WTC11 (cell line): ENCODE measurements at regions not wholly inside any gene's neighbourhood (a gene's known extent, or its start where the extent isn't known, plus 50 kb on each side); places are given as distances from the start of the nearest gene placed in this dataset.

Source experiments
- ATAC-seq: fragments of 200-7000 bp; cut with Tn5 transposase; 2 replicates; pipeline ENCODE4 v1.10.0; 2021; ENCODE audit warnings: mild to moderate bottlenecking, moderate library complexity
- CTCF ChIA-PET: fragments of 300-600 bp; sonication (Branson Sonifier 250); formaldehyde crosslinking; loops from one replicate; lab custom pipeline; 2021; ENCODE audit warnings: antibody characterized with exemption; lab: Charles Lee
- POLR2A ChIA-PET: fragments of 350-600 bp; sonication (Branson Sonifier 250); formaldehyde crosslinking; loops from one replicate; lab custom pipeline; 2021; ENCODE audit warnings: antibody characterized with exemption; lab: Charles Lee
- DNase-seq: peaks from one replicate; pipeline ENCODE4 v3.0.0; 2021; ENCODE audit warnings: low spot score
- H3K27ac Mint-ChIP-seq: 2 replicates; pipeline ENCODE4 v1.8.0; 2021; ENCODE audit warnings: mixed read lengths
- H3K27me3 Mint-ChIP-seq: 2 replicates; pipeline ENCODE4 v1.8.0; 2021; ENCODE audit warnings: low read depth, mild to moderate bottlenecking, moderate library complexity, mixed read lengths
- H3K36me3 Mint-ChIP-seq: 2 replicates; pipeline ENCODE4 v1.8.0; 2021; ENCODE audit warnings: mixed read lengths
- H3K4me1 Mint-ChIP-seq: 2 replicates; pipeline ENCODE4 v1.8.0; 2022; ENCODE audit warnings: mixed read lengths
- H3K4me3 Mint-ChIP-seq: 2 replicates; pipeline ENCODE4 v1.8.0; 2021; ENCODE audit warnings: mild to moderate bottlenecking, moderate library complexity, mixed read lengths
- H3K9me3 Mint-ChIP-seq: 2 replicates; pipeline ENCODE4 v1.8.0; 2021; ENCODE audit warnings: mixed read lengths
- ARID4B ChIP-seq: sonication (generic); formaldehyde crosslinking; IDR thresholded peaks from 2 replicates; pipeline ENCODE4 v1.8.0; 2023; ENCODE audit warnings: missing genetic modification reagents, mild to moderate bottlenecking, borderline replicate concordance
- IRF2 ChIP-seq: sonication (generic); formaldehyde crosslinking; IDR thresholded peaks from 2 replicates; pipeline ENCODE4 v1.8.0; 2022; ENCODE audit warnings: low read depth, missing genetic modification reagents, borderline replicate concordance
- JAZF1 ChIP-seq: fragments of 250-450 bp; sonication (Bioruptor Pico); IDR thresholded peaks from 2 replicates; pipeline ENCODE4 v1.9.0; 2021; ENCODE audit warnings: moderate library complexity, mild to moderate bottlenecking, inconsistent platforms
- MAX ChIP-seq: sonication (generic); formaldehyde crosslinking; IDR thresholded peaks from 2 replicates; pipeline ENCODE4 v1.8.0; 2022; ENCODE audit warnings: mild to moderate bottlenecking, missing genetic modification reagents
- MYBL2 ChIP-seq: sonication (generic); formaldehyde crosslinking; IDR thresholded peaks from 2 replicates; pipeline ENCODE4 v1.8.1; 2023; ENCODE audit warnings: mild to moderate bottlenecking, moderate library complexity, missing genetic modification reagents
- TEAD1 ChIP-seq: sonication (generic); formaldehyde crosslinking; IDR thresholded peaks from 2 replicates; pipeline ENCODE4 v1.8.0; 2022; ENCODE audit warnings: mild to moderate bottlenecking, missing genetic modification reagents
- TP53 ChIP-seq: sonication (generic); formaldehyde crosslinking; IDR thresholded peaks from 2 replicates; pipeline ENCODE4 v1.8.1; 2023; ENCODE audit warnings: mild to moderate bottlenecking, missing genetic modification reagents
- ZNF138 ChIP-seq: sonication (generic); formaldehyde crosslinking; conservative IDR thresholded peaks from 2 replicates; pipeline ENCODE4 v1.8.1; 2022; ENCODE audit warnings: mild to moderate bottlenecking, moderate library complexity, missing genetic modification reagents
- ZNF232 ChIP-seq: sonication (generic); formaldehyde crosslinking; IDR thresholded peaks from 2 replicates; pipeline ENCODE4 v1.8.0; 2022; ENCODE audit warnings: mild to moderate bottlenecking, missing genetic modification reagents
- ZNF416 ChIP-seq: fragments of 250-450 bp; sonication (Bioruptor Pico); IDR thresholded peaks from 2 replicates; pipeline ENCODE4 v1.9.0; 2021; ENCODE audit warnings: mild to moderate bottlenecking, inconsistent platforms
- ZNF425 ChIP-seq: fragments of 250-450 bp; sonication (Bioruptor Pico); conservative IDR thresholded peaks from 2 replicates; pipeline ENCODE4 v1.9.0; 2021; ENCODE audit warnings: mild to moderate bottlenecking
- TF ChIP-seq, protein P1 (sequence below): sonication (generic); formaldehyde crosslinking; IDR thresholded peaks from 2 replicates; pipeline ENCODE4 v1.8.0; 2023; ENCODE audit warnings: mild to moderate bottlenecking, missing genetic modification reagents
- TF ChIP-seq, protein P2 (sequence below): sonication (generic); formaldehyde crosslinking; IDR thresholded peaks from 2 replicates; pipeline ENCODE4 v1.8.1; 2022; ENCODE audit warnings: low read depth, mild to moderate bottlenecking, moderate library complexity, missing genetic modification reagents, borderline replicate concordance

GRCh38 chr6:149166336-149166735 is 151.2 kb upstream of the TAB2 start:
- no peak for ATAC-seq
- H3K9me3 Mint-ChIP-seq: no peaks in the 10 kb centered on the region
- CTCF ChIA-PET: interaction anchor here (0.7 to 1.4 kb wide), 2 partner anchors 266 to 607 kb away, joined by 3 read pairs; no protein-coding TSS in a partner anchor

More at GRCh38 chr6:149166336-149166735, 151.2 kb upstream of the TAB2 start:
- H3K4me1 Mint-ChIP-seq: no peaks in the 10 kb centered on the region; the same call in 1 of the 2 replicates
- H3K36me3 Mint-ChIP-seq: no peaks in the 10 kb centered on the region
- no peak overlapping the region for H3K27ac Mint-ChIP-seq
- H3K4me3 Mint-ChIP-seq: no peak overlapping the region
- no peaks in the 10 kb centered on the region for H3K27me3 Mint-ChIP-seq
- no peak for DNase-seq
- POLR2A ChIA-PET: no interaction called here
- TF ChIP-seq ZNF416 (CRISPR knock-in tag) (no peak), ZNF138 (CRISPR knock-in tag) (no peak), IRF2 (no peak), JAZF1 (CRISPR knock-in tag) (no peak), ZNF232 (CRISPR knock-in tag) (no peak), ARID4B (CRISPR knock-in tag) (no peak), TEAD1 (CRISPR knock-in tag) (no peak), TP53 (no peak), ZNF425 (CRISPR knock-in tag) (no peak), MYBL2 (CRISPR knock-in tag) (no peak), MAX (CRISPR knock-in tag) (no peak)
- TF ChIP-seq, protein P1, sequence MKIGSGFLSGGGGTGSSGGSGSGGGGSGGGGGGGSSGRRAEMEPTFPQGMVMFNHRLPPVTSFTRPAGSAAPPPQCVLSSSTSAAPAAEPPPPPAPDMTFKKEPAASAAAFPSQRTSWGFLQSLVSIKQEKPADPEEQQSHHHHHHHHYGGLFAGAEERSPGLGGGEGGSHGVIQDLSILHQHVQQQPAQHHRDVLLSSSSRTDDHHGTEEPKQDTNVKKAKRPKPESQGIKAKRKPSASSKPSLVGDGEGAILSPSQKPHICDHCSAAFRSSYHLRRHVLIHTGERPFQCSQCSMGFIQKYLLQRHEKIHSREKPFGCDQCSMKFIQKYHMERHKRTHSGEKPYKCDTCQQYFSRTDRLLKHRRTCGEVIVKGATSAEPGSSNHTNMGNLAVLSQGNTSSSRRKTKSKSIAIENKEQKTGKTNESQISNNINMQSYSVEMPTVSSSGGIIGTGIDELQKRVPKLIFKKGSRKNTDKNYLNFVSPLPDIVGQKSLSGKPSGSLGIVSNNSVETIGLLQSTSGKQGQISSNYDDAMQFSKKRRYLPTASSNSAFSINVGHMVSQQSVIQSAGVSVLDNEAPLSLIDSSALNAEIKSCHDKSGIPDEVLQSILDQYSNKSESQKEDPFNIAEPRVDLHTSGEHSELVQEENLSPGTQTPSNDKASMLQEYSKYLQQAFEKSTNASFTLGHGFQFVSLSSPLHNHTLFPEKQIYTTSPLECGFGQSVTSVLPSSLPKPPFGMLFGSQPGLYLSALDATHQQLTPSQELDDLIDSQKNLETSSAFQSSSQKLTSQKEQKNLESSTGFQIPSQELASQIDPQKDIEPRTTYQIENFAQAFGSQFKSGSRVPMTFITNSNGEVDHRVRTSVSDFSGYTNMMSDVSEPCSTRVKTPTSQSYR (CRISPR knock-in tag): no peak
- TF ChIP-seq, protein P2, sequence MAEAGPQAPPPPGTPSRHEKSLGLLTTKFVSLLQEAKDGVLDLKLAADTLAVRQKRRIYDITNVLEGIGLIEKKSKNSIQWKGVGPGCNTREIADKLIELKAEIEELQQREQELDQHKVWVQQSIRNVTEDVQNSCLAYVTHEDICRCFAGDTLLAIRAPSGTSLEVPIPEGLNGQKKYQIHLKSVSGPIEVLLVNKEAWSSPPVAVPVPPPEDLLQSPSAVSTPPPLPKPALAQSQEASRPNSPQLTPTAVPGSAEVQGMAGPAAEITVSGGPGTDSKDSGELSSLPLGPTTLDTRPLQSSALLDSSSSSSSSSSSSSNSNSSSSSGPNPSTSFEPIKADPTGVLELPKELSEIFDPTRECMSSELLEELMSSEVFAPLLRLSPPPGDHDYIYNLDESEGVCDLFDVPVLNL: no peak
